GM21360 (cell line): ENCODE measurements at regions not wholly inside any gene's neighbourhood (a gene's known extent, or its start where the extent isn't known, plus 50 kb on each side); places are given as distances from the start of the nearest gene placed in this dataset.

Source experiments
- ATAC-seq: cut with Tn5 transposase; IDR thresholded peaks from one replicate; pipeline ENCODE4 v1.9.1; 2021; ENCODE audit warnings: mild to moderate bottlenecking, moderate library complexity; ENCODE audit not compliant: unreplicated experiment

DNA sequence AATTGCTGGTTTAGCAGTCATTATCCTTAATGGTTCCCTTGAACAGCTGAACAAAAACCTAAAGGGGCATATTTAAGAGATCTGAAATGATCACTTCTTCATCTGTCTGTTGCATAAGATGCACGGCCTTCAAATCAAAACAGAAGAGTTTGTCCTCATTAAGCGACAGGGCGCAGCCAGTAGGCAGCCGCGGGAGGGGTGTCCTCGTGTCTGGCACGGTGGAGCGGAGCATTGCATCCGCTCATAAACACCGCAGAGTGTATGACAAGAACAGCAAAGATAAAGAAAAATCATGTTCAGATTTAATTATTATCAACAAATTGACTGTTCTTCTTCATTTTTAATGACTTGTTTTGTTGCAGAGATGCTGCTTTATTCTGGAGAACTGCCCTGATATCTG, 255.6 kb upstream of the ADARB2 start:
- ATAC-seq, result no peak

DNA sequence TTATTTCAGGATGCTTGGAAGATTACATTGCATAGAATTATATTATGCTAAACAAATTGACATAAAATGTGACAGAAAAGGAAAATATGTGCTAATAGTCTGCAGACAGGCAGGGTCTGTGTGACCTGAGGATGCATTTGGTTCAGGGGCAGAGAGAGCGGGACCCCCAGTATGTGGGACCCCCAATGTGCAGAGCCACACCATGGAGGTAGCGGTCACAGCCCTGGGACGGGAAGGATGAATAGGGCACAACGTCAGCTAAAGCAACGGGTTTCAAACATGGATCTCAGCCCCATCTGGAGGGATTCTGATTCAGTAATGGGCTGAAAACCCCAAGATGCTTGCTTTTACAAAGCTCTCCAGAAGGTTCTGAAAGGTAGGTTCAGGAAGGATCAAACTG, 251.8 kb upstream of the ADARB2 start:
- no peak for ATAC-seq

DNA sequence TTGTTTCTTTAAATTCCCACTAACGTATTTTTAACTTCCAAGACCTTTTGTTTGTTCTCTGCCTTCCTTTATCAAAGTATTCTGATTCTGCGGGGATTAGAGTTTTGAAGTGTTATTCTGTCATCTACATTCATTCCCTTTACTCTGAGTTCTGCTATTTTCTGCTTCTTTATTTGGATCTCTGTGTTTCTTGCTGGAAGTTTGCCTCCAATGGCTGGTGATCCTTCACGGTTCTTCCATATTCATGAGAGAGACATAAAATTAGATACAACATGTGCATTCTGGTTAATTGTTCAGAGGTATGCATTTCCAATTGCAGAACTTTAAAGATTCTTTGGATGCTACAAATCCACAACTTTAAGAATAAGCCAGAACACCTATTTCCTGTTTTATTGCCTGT, 244.7 kb upstream of the ADARB2 start:
- no peak for ATAC-seq

DNA sequence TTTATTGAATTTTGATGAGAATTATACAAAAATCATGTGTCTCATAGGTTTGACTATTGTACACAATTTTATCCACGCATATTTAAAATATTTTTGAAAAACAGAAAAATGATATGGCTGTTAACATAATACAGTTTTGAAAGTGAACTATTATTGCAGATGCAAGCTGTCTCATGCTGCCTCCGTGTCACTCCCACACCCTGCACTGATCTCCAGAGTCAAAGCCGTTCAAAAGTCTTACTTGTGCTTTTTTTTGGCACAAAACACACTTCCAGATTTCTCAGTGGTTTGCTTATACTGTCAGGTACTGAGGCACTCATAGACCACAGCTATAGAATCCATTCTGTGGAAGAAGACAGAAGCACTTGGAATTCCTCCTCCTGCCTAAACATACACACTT, 243.1 kb upstream of the ADARB2 start:
- ATAC-seq, result no peak

DNA sequence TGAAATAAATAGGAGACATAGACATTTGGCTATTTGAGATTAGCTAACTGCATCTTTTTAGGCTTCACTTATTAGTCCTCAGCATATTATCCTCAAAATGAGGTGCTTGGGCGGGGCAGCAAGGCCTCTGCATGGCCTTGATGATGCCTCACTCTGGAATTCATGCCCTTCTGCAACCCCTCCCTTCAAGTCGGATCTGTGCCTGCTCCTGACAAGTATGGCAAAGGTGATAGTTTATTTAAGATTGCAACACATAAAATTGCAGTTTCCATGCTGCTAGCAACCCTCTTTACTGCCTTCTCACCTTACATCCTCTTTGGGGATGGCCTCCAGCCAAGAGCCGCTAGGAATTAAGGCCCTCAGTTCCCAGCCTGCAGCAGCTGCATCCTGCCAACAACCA, 241.3 kb upstream of the ADARB2 start:
- no peak for ATAC-seq

DNA sequence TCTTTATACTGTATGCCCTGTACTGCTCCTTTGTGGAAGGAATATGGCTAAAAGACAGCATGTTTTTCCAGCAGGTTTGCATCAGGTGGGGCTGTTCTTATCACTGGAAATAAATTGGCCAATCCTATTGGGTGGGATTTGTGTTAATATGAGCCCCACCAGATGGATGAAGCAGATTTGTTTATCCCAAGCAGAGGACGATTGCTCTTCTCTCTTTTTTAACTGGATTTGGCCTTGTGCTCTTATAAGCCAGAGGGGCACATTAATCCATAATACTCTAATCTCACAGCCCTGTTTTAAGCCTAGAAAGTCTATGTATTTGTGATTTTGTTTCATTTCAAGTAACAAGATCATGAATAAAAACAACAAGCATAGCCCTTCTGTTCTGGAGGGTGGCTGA, 240.1 kb upstream of the ADARB2 start:
- ATAC-seq, result no peak

DNA sequence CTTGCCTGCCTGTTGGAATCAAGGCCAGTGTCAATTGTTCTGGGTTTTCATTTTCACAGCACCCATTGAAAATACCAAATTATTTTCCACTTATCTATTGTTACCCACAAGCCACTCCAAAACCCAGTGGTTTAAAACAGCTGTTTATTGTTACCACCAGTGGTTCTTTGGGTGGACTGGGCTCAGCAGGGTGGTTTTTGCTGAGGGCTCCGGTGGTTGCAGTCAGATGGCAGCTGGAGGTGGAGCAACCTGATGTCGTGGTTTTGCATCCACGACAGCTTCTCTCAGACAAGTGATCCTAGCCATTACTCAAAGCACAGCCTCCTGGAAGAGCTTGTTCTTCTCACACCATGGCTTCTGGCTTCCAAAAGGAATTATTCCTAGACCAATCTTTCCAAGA, 235.1 kb upstream of the ADARB2 start:
- ATAC-seq, result no peak

DNA sequence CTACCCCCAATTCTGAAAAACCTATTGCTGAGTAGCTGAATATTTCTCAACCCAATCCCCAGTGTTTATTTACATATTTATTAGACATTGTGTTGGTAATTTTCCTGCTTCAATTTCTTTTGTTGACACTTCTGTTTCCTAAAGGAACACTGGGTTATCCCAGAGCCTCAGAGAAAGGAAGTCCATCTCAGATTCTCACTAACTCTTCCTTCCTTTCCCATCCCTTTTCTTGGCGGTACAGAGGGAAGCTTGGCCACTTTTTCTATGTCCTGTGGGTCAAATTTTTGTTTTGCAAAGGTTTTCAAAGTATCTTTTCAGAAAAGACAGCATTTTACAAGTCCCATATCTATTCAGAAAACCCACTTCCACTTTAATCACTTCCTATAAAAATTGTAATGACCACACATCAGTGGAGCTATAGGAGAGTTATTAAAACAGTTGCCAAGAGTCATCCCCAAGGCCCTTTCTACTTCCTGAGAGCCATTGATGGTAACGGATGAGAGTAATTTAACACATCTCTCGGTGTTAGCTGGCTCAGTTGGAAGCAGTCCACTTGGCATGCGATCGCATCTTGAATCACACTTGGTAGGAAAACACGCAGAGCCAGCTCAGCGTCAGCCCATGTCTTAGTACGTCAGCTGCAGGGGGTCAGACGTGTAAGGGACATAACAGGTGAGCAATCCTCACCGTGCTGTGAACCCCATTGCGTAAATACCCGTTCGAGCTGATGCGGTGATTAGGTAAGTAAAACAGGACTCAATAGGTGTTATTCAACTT, 231.1 kb upstream of the ADARB2 start:
- no peak for ATAC-seq

DNA sequence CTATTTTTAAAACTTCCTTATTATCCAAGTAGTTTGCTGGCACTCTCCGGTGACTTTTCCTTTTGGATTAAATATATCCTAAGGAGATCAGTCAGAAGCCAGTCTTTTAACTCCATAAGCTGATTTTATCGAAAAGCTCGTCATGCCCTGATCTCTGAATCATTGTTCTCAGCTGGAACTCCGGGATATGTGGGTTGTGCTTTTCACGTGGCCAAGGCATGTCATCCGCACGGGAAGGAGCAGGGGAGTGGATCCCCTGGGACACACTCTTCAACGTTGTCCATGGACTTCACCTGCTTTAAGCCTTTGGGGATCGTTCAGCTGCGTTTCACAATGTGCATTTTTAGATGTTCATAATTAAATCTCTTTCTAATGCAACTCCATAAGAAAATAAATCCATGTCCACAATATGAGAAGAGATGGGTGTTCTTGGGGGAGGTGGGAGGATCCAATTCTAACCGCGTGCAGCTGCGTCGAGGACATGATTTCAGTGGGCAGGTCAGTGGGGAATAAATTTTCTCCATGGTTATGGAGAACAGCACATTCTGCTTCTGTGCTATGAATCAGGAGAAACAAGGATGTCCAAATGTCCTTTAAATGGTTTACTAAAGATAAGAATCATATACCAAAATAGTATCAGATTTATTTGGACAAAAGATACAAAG, 229.5 kb upstream of the ADARB2 start:
- ATAC-seq, result no peak

DNA sequence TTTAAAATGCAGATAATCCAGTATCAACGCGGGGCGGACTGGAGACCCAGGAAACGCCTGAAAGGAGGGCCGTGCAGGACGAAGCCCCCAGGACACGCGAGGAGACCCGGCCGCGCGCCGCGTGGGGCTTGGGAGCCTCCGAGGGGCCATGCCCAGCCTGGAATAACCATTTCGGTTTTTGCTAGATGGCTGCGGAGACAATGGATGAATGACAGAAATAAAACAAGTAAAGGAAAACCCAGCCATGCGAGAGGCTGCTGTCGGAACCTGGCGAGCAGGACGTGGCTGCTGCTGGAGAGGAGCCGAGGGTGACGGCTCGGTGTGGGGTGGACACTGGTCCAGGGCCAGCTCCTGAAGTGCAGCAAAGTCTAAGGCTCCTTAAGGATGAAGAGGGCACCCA, 227.2 kb upstream of the ADARB2 start:
- ATAC-seq, result no peak

DNA sequence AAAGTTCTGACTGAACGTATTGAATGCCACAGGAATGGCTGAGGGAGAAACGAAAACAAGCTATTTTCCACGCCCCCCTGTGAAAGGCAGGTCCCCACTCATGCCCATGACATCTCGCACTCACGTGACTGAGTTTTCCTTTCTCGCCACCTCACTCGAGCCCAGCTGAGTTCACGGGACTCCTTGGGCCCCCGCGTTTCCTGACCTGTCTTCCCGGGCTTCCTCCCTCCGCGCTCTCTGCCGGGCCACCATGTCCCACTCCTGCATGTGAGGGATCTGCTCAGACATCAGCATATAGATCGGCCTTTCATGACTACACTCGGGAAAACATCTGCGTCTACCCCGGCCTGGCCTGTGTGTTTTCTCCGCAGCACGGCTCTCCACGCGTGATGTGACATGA, 226.0 kb upstream of the ADARB2 start:
- no peak for ATAC-seq

DNA sequence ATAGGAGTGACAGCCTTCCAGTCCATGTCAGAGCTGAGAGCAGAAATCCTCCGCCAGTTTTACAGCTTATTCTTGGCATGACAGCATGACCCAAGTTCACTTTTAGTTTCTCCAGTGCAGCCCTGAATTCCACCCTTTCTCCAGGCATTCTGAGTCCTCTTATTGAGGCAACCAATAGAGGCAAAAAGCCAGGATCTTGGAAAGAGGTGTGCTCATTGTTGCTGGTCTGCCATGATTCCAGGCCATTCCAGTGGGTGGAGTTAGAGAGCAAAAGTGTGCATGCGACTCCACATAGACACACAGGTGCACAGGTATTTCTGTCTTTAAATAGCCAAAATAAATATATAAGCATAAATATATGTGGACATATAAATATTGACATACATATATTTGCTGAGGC, 224.7 kb upstream of the ADARB2 start:
- ATAC-seq, result no peak

DNA sequence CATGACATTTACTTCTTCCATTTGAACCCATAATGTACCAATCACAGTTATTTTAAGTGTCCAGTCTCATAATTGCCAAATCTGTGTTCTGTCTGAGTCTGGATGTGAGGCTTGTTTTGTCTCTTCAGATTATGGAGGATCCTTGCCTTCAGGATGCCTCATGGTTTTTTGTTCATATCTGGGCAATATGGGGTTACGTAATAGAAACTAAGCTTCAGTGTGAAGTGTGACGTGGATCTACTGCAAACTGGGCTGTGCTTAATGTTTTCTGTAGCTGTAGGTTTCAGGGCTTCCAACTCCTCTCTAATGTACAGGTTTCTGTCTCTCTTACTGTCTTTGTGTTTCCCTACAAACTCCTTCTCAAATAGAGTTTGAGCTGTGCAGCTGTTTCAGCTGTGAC, 223.7 kb upstream of the ADARB2 start:
- no peak for ATAC-seq

DNA sequence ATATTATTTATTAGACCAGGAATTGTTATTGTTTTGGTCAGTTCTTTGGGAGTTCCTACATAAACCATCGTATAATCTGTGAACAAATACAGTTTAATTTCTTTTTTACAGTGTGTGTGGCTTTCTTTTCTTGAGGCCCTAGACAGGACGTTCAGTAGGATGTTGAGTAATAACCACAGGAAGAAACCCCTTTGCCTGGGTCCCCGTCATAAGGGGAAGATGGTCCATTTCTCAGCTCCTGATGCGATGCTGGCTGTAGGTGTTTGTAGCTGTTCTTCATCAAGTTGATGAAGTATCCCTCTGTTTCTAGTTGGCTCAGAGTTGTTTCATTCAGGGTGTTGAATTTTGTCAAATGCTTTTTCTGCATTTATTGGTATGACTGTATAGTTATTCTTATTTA, 219.7 kb upstream of the ADARB2 start:
- no peak for ATAC-seq

DNA sequence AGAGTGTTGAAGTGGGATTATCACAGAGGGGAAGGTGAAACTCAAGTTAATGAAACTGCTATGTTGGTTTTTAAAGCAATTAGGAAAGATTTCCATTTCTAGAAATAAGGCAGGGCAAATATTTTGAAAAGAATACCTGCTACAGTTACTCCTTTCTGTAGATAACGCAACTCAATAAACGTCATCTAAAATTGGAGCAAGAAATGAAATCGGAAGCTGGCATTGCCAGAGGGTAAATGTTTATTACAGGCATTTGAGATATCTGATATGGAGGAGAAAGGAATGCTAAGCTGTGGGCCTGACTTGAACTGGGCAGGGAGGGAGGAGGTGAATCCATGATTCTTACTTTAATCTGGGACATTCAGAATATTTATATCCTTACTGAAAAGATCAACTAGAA, 217.0 kb upstream of the ADARB2 start:
- no peak for ATAC-seq

DNA sequence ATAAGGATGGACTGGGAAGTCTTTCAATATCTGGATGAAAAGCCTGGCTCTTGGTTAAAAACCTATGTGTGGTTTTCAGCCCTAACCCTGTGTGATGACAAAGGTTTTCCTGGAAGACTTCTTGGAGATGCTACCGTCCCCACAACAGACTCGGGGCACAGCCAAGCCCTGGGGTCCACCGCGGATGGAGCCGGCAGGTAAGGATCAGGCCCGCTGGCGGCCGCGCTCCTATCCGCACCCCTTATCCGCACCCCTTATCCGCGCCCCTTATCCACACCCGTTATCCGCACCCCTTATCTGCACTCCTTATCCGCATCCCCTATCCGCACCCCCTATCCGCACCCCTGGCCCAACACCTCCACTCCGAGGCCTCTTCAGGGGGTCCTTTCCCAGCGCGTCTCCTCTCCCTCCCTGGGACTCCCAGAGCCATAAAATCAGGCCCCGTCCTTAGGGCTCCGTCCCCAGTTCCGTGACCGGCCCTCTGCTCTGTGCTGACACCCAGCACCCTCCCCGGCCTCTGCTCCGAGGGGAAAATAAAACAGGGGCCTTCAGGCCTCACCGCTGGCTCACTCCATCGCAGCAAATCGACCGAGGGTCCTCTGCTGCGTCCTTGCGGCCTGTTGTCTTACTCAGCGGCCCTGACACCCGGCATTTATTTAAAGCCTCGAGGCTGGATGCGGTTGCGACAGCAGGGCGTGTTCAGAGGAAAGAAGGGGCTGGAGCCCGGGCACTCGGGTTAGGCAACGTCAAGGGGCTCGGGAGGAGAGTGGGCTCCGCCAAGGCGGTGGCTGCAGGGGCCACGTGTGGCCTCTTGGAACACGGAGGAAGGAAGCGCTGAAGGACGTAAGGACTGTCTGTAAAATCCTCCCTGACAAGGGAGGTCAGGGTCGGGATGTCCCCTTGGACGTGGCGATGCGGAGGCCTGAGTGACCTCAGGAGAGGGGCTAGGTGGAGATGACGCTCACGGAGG, 215.1 kb upstream of the ADARB2 start:
- no peak for ATAC-seq

DNA sequence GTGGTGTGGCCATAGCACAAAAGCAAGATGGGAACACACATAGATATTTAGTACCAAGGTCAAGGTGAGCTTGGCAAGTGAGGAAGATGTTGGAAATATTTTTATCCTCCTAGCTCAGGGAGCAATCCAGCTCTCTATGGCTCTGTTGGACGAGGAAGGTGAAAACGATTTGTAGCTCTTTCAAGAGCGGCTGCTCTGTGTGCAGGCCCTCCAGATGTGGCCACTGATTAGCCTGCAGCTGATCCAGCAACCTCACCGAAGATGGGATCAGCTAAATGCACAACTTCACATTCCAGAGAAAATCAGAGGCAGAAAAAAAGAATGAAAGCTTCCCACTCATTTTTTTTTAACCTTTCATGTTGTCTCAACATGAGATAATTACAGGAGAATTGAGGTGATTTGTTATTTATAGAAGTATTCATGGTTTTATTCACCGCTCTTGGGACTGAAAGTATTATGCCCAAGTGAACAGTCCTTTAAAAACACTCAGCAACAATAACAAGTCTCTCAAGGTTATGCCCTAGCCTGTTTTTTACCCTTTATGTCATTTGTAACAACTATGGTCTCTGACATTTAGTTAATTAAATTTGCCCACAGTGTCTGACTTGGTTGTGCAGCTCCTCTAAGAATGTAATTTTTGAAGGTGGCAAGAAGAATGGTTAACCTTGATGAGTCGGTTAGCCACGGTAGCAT, 213.6 kb upstream of the ADARB2 start:
- no peak for ATAC-seq

DNA sequence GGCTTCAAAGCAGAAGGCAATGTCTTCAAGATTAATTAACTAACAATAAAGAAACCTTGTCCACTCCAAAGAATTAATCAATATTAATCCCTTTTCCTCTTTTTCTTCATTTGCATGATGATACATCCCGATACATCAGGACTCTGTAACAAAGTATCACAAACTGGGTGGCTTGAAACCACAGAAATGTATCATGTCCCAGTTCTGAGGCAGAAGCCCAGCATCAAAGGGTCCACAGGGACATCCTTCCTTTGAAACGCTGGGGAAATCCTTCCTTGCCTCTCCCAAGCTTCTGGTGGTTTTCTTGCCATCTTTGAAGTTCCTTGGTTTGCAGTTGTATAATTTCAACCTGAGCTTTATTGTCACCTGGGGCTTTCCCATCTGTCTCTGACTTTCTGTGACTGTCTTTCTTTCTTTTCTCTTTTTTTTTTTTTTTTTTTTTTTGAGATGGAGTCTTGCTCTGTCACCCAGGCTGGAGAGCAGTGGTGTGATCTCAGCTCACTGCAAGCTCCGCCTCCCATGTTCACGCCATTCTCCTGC, 210.2 kb upstream of the ADARB2 start:
- ATAC-seq, result no peak

DNA sequence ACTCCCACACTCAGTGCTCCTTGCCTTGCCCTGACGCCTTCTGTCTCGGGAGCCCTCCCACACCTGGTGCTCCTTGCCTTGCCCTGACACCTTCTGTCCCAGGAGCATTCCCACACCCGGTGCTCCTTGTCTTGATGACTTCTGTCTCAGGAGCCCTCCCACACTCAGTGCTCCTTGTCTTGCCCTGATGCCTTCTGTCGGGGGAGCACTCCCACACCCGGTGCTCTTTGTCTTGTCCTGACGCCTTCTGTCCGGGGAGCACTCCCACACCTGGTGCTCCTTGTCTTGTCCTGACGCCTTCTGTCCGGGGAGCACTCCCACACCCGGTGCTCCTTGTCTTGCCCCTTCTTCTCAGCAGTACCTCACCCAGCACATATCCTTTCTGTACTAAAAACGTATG, 207.2 kb upstream of the ADARB2 start:
- no peak for ATAC-seq

DNA sequence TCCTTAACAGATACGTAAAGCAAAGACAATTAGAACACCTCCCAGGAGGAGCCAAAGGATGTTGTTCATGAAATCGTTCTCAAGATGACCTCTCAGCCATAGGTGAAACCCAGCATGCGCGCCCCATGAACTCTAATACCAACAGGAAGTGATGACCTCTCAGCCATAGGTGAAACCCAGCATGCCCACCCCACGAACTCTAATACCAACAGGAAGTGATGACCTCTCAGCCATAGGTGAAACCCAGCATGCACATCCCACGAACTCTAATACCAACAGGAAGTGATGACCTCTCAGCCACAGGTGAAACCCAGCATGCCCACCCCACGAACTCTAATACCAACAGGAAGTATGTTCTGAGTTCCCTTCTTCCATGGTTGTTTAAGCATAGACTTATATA, 205.2 kb upstream of the ADARB2 start:
- ATAC-seq, result no peak

DNA sequence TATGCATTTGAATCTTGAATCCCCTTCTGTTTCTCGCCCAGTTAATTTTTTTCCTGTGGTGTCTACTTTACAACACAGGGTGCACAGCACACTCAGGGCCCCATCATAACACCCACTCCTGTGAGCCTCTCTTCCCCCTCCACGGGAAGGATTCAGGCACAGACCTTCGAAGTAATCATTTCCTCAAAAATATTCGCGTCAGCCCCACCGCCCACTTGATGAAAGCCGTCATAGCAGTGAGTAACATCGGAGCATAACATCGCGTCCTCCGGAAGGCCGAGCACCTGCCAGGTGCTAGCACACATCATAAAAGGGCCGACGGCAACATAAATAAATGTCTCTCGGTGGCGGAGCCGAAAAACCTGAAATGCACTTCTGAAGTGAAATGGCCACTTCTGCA, 201.7 kb upstream of the ADARB2 start:
- ATAC-seq, result no peak
